HG03139 (cell line): ENCODE measurements at regions not wholly inside any gene's neighbourhood (a gene's known extent, or its start where the extent isn't known, plus 50 kb on each side); places are given as distances from the start of the nearest gene placed in this dataset.

Source experiments
- ATAC-seq: cut with Tn5 transposase; IDR thresholded peaks from one replicate; pipeline ENCODE4 v1.9.1; 2021; ENCODE audit not compliant: unreplicated experiment

GRCh38 chr7:113715981-113716856 is 202.6 kb downstream of the PPP1R3A start:
- no peak for ATAC-seq

- ATAC-seq = no peak
These were observed 203.5 kb downstream of the PPP1R3A start for GRCh38 chr7:113715262-113715661.

GRCh38 chr7:113710310-113711096 is 208.3 kb downstream of the PPP1R3A start:
- ATAC-seq = peak; percentile 98

- ATAC-seq = no peak
These were observed 213.4 kb downstream of the PPP1R3A start for GRCh38 chr7:113705439-113705838.

- no peak for ATAC-seq
These were observed 220.1 kb downstream of the PPP1R3A start for GRCh38 chr7:113698556-113699220.

GRCh38 chr7:113694149-113694548 is 224.7 kb downstream of the PPP1R3A start:
- ATAC-seq = no peak

- ATAC-seq = no peak
These were observed 234.6 kb downstream of the PPP1R3A start for GRCh38 chr7:113684165-113684564.

GRCh38 chr7:113677811-113678210 is 241.0 kb downstream of the PPP1R3A start:
- ATAC-seq = no peak

- no peak for ATAC-seq
These were observed 253.9 kb downstream of the PPP1R3A start for GRCh38 chr7:113664867-113665266.

- ATAC-seq = no peak
These were observed 259.4 kb downstream of the PPP1R3A start for GRCh38 chr7:113659416-113659815.

- peak; percentile 84 for ATAC-seq
These were observed 261.2 kb downstream of the PPP1R3A start for GRCh38 chr7:113657603-113658002.

- no peak for ATAC-seq
These were observed 266.3 kb downstream of the PPP1R3A start for GRCh38 chr7:113652501-113652900.

- no peak for ATAC-seq
These were observed 269.3 kb downstream of the PPP1R3A start for GRCh38 chr7:113649556-113649955.

- no peak for ATAC-seq
These were observed 279.6 kb downstream of the PPP1R3A start for GRCh38 chr7:113639221-113639620.

- ATAC-seq = no peak
These were observed 281.9 kb downstream of the PPP1R3A start for GRCh38 chr7:113636727-113637421.

GRCh38 chr7:113635492-113635891 is 283.3 kb downstream of the PPP1R3A start:
- ATAC-seq = no peak

- ATAC-seq = no peak
These were observed 285.7 kb downstream of the PPP1R3A start for GRCh38 chr7:113633073-113633472.

- no peak for ATAC-seq
These were observed 289.6 kb downstream of the PPP1R3A start for GRCh38 chr7:113628948-113629847.

GRCh38 chr7:113625494-113626102 is 293.2 kb downstream of the PPP1R3A start:
- no peak for ATAC-seq
